GM12878 (cell line): ENCODE measurements at regions not wholly inside any gene's neighbourhood (a gene's known extent, or its start where the extent isn't known, plus 50 kb on each side); places are given as distances from the start of the nearest gene placed in this dataset.

Experiments used
- ATAC-seq: fragments of 200-7000 bp; cut with Tn5 transposase; 3 replicates; pipeline ENCODE4 v1.9.1; 2020; ENCODE audit warnings: mild to moderate bottlenecking, moderate library complexity
- BruUV-seq: library from RNA; stranded (reverse); fragments of 400-500 nt; replicated peaks from 2 replicates; lab custom pipeline; 2021; lab: Mats Ljungman, UMichigan
- CTCF ChIA-PET: fragments of 300-600 bp; sonication (Branson Sonifier 250); formaldehyde crosslinking; extraction: SDS; loops from one replicate; lab custom pipeline; 2021; ENCODE audit warnings: inconsistent platforms; lab: Yijun Ruan, JAX
- POLR2A ChIA-PET: fragments of 350-600 bp; formaldehyde crosslinking; extraction: SDS; loops from one replicate; lab custom pipeline; 2021; ENCODE audit warnings: inconsistent platforms; lab: Charles Lee
- RAD21 ChIA-PET: fragments of 300-600 bp; sonication (Branson Sonifier 250); formaldehyde crosslinking; loops from one replicate; lab custom pipeline; 2023; ENCODE audit warnings: antibody characterized with exemption; ENCODE audit not compliant: unreplicated experiment; lab: Charles Lee
- SMC1A ChIA-PET: fragments of 300-600 bp; sonication (Branson Sonifier 250); formaldehyde crosslinking; loops from one replicate; lab custom pipeline; 2023; ENCODE audit not compliant: unreplicated experiment, uncharacterized antibody; lab: Charles Lee
- DNase-seq: peaks from one replicate; pipeline ENCODE4 v3.0.0-alpha.2; 2011; ENCODE audit warnings: low read depth, low spot score
- FAIRE-seq: peaks from 3 replicates; lab custom pipeline; 2011; peaks lifted over from hg19 to GRCh38; lab: Jason Lieb, UNC
- H2AFZ ChIP-seq: 2 replicates; pipeline ENCODE4 v1.6.0; 2011; ENCODE audit warnings: low read depth, low read length, control low read depth; ENCODE audit not compliant: control insufficient read depth
- H3K27ac ChIP-seq: 2 replicates; pipeline ENCODE4 v1.5.1; 2011; ENCODE audit warnings: control low read depth; ENCODE audit not compliant: control insufficient read depth, insufficient read depth
- H3K27me3 ChIP-seq, 2 experiments: replicated peaks in 1 of 2; 2 replicates each; pipeline versions ENCODE4 v1.6.0 to v1.6.1; 2011; ENCODE audit warnings: low read length in 1 of 2; ENCODE audit not compliant: control insufficient read depth in 2 of 2, insufficient read depth in 2 of 2
- H3K36me3 ChIP-seq, 2 experiments: 2 replicates each; pipeline ENCODE4 v1.5.1; 2011; ENCODE audit warnings: low read length in 1 of 2; ENCODE audit not compliant: control insufficient read depth in 2 of 2, insufficient read depth in 2 of 2
- H3K4me1 ChIP-seq: 2 replicates; pipeline ENCODE4 v1.6.1; 2011; ENCODE audit warnings: mild to moderate bottlenecking, low read length, moderate library complexity, mixed read lengths; ENCODE audit not compliant: control insufficient read depth, insufficient read depth
- H3K4me2 ChIP-seq: 2 replicates; pipeline ENCODE4 v1.6.0; 2011; ENCODE audit warnings: control low read depth; ENCODE audit not compliant: control insufficient read depth, insufficient read depth
- H3K4me3 ChIP-seq: fragments of 200-600 bp; sonication (generic); 2 replicates; pipeline ENCODE4 v1.5.1; 2016
- H3K79me2 ChIP-seq: 2 replicates; pipeline ENCODE4 v1.6.0; 2011; ENCODE audit warnings: low read length; ENCODE audit not compliant: control insufficient read depth, insufficient read depth
- H3K9ac ChIP-seq: 2 replicates; pipeline ENCODE4 v1.8.0; 2011; ENCODE audit warnings: low read length, control low read depth, mixed read lengths; ENCODE audit not compliant: control insufficient read depth, insufficient read depth
- H3K9me3 ChIP-seq: replicated peaks from 3 replicates; pipeline ENCODE4 v1.5.1; 2011; ENCODE audit warnings: mild to moderate bottlenecking, low read length; ENCODE audit not compliant: control insufficient read depth, insufficient read depth
- H4K20me1 ChIP-seq: 2 replicates; pipeline ENCODE4 v1.6.0; 2011; ENCODE audit not compliant: control insufficient read depth, insufficient read depth
- CBX5 ChIP-seq: sonication (generic); IDR thresholded peaks from 2 replicates; pipeline ENCODE4 v1.6.1; 2016; ENCODE audit warnings: low read depth, moderate library complexity, mild to moderate bottlenecking, inconsistent platforms
- SREBF2 ChIP-seq: IDR thresholded peaks from 2 replicates; pipeline ENCODE4 v1.6.1; 2012; ENCODE audit warnings: mild to moderate bottlenecking, low read length
- ZBED1 ChIP-seq: IDR thresholded peaks from 2 replicates; pipeline ENCODE4 v1.6.1; 2016; ENCODE audit warnings: borderline replicate concordance
- WGBS: methylation state at CpG from one replicate; pipeline ENCODE4 v1.1.6; 2016; ENCODE audit warnings: low lambda C conversion rate; ENCODE audit not compliant: insufficient replicate concordance, insufficient coverage; ENCODE audit errors: missing lambda C conversion rate; 5-methylcytosine and 5-hydroxymethylcytosine counted together
- in situ Hi-C: fragments of 300-500 bp; cut with MboI; formaldehyde crosslinking; loops from 9 replicates; pipeline ENCODE4 v1.14.3; 2018; ENCODE audit warnings: mixed read lengths
- intact Hi-C: fragments of 100-400 bp; cut with micrococcal nuclease; formaldehyde crosslinking; loops from one replicate; pipeline ENCODE4 v1.14.2; 2022; ENCODE audit not compliant: unreplicated experiment

- 5% methylated on average over 1 of the region's 1 CpG for WGBS
- CTCF ChIA-PET: no interaction called here
- TF ChIP-seq CBX5 (no peak), SREBF2 (no peak)
- TF ChIP-seq, all 136 proteins: peak for 0
- no peaks in the 10 kb centered on the region for H3K4me1 ChIP-seq
- no peaks in the 10 kb centered on the region for H3K27me3 ChIP-seq
- in situ Hi-C loops (no loop called here), intact Hi-C loops (no loop called here)
- no peak overlapping the region for H3K4me3 ChIP-seq
- H3K79me2 ChIP-seq: no peaks in the 10 kb centered on the region
- ChIA-PET POLR2A (no interaction called here), RAD21 (no interaction called here), SMC1A (interaction anchor here (0.6 kb wide), 1 partner anchor 449 kb away, joined by 3 read pairs; no protein-coding TSS in a partner anchor)
- H3K9ac ChIP-seq: no peak overlapping the region
- H2AFZ ChIP-seq: no peak overlapping the region
- no peak overlapping the region for H3K4me2 ChIP-seq
- no peak overlapping the region for H3K27ac ChIP-seq
- no peaks in the 10 kb centered on the region for H3K36me3 ChIP-seq
- DNase-seq (no peak), FAIRE-seq (no peak), ATAC-seq (no peak)
- no peaks in the 10 kb centered on the region for H4K20me1 ChIP-seq
- no peaks in the 10 kb centered on the region for H3K9me3 ChIP-seq
- BruUV-seq: no TSS peak
Observed at GRCh38 chr14:97916100-97916499, 1118.9 kb downstream of the VRK1 start.

- Histone ChIP-seq H2AFZ (no peak overlapping the region), H3K79me2 (no peaks in the 10 kb centered on the region), H3K4me1 (no peaks in the 10 kb centered on the region), H3K36me3 (no peaks in the 10 kb centered on the region), H3K4me2 (no peak overlapping the region), H3K27ac (no peak overlapping the region), H3K27me3 (no peaks in the 10 kb centered on the region), H3K9me3 (no peaks in the 10 kb centered on the region)
- intact Hi-C loops: no loop called here
- ChIA-PET SMC1A (no interaction called here), RAD21 (no interaction called here), CTCF (no interaction called here), POLR2A (no interaction called here)
- FAIRE-seq: no peak
- in situ Hi-C loops: no loop called here
- no TSS peak for BruUV-seq
- DNase-seq: no peak
- ATAC-seq: no peak
- no peak for TF ChIP-seq ZBED1
- TF ChIP-seq, all 136 proteins: peak for 0
- Histone ChIP-seq H4K20me1 (no peaks in the 10 kb centered on the region), H3K4me3 (no peak overlapping the region), H3K9ac (no peak overlapping the region)
- 24% methylated on average over 5 of the region's 5 CpGs for WGBS
Observed at GRCh38 chr14:97916669-97917568, 1119.7 kb downstream of the VRK1 start.
